ENCODE measurements at regions not wholly inside any gene's neighbourhood (a gene's known extent, or its start where the extent isn't known, plus 50 kb on each side); places are given as distances from the start of the nearest gene placed in this dataset.
A peak's percentile ranks its signal among the peaks of the same experiment; 100 is the strongest.

GRCh38 chr4:177178246-177178645 lies 131.4 kb upstream of the NEIL3 start:
- no peak for DNase-seq (ENCODE audit: low read depth)
- ChIA-PET CTCF (no interaction called here), POLR2A (no interaction called here)
- no peak for TF ChIP-seq CTCF (IDR thresholded peaks at IDR 0.05; ENCODE audit: insufficient read depth, low read depth, low read length)
- no peak overlapping the region for H3K4me3 ChIP-seq (ENCODE audit: low read depth, low read length)
- H3K27me3 ChIP-seq (ENCODE audit: control insufficient read depth, insufficient read depth, low read length), result no peaks in the 10 kb centered on the region
- H3K36me3 ChIP-seq (ENCODE audit: control insufficient read depth, insufficient read depth, low read length), result no peaks in the 10 kb centered on the region

GRCh38 chr4:177182166-177182565 lies 127.5 kb upstream of the NEIL3 start:
- Histone ChIP-seq H3K36me3 (ENCODE audit: control insufficient read depth, insufficient read depth, low read length) (no peaks in the 10 kb centered on the region), H3K4me3 (ENCODE audit: low read depth, low read length) (no peak overlapping the region), H3K27me3 (ENCODE audit: control insufficient read depth, insufficient read depth, low read length) (no peaks in the 10 kb centered on the region)
- no peak for TF ChIP-seq CTCF (IDR thresholded peaks at IDR 0.05; ENCODE audit: insufficient read depth, low read depth, low read length)
- DNase-seq (ENCODE audit: low read depth), result peak; percentile 35
- ChIA-PET POLR2A (no interaction called here), CTCF (interaction anchor here (0.6 kb wide), 1 partner anchor 39 kb away, joined by 4 read pairs; no protein-coding TSS in a partner anchor)

GRCh38 chr4:177182728-177183127 lies 126.9 kb upstream of the NEIL3 start:
- ChIA-PET CTCF (no interaction called here), POLR2A (no interaction called here)

GRCh38 chr4:177185151-177185550 lies 124.5 kb upstream of the NEIL3 start:
- ChIA-PET CTCF (no interaction called here), POLR2A (no interaction called here)
- Histone ChIP-seq H3K36me3 (ENCODE audit: control insufficient read depth, insufficient read depth, low read length) (no peaks in the 10 kb centered on the region), H3K27me3 (ENCODE audit: control insufficient read depth, insufficient read depth, low read length) (no peaks in the 10 kb centered on the region), H3K4me3 (ENCODE audit: low read depth, low read length) (no peak overlapping the region)
- TF ChIP-seq CTCF (IDR thresholded peaks at IDR 0.05; ENCODE audit: insufficient read depth, low read depth, low read length), result no peak
- DNase-seq (ENCODE audit: low read depth), result no peak

More at GRCh38 chr4:177182728-177183127, 126.9 kb upstream of the NEIL3 start:
- no peak for TF ChIP-seq CTCF (IDR thresholded peaks at IDR 0.05; ENCODE audit: insufficient read depth, low read depth, low read length)
- Histone ChIP-seq H3K36me3 (ENCODE audit: control insufficient read depth, insufficient read depth, low read length) (no peaks in the 10 kb centered on the region), H3K27me3 (ENCODE audit: control insufficient read depth, insufficient read depth, low read length) (no peaks in the 10 kb centered on the region), H3K4me3 (ENCODE audit: low read depth, low read length) (no peak overlapping the region)
- no peak for DNase-seq (ENCODE audit: low read depth)

- POLR2A ChIA-PET, result no interaction called here
- H3K27me3 ChIP-seq (ENCODE audit: control insufficient read depth, insufficient read depth, low read length), result no peaks in the 10 kb centered on the region
- CTCF ChIA-PET, result no interaction called here
- no peak overlapping the region for H3K4me3 ChIP-seq (ENCODE audit: low read depth, low read length)
- H3K36me3 ChIP-seq (ENCODE audit: control insufficient read depth, insufficient read depth, low read length), result no peaks in the 10 kb centered on the region
- DNase-seq (ENCODE audit: low read depth), result no peak
- TF ChIP-seq CTCF (IDR thresholded peaks at IDR 0.05; ENCODE audit: insufficient read depth, low read depth, low read length), result no peak
Observed at GRCh38 chr4:177185579-177185978, 124.1 kb upstream of the NEIL3 start.
